ENCODE measurements at regions not wholly inside any gene's neighbourhood (a gene's known extent, or its start where the extent isn't known, plus 50 kb on each side); places are given as distances from the start of the nearest gene placed in this dataset.

DNA sequence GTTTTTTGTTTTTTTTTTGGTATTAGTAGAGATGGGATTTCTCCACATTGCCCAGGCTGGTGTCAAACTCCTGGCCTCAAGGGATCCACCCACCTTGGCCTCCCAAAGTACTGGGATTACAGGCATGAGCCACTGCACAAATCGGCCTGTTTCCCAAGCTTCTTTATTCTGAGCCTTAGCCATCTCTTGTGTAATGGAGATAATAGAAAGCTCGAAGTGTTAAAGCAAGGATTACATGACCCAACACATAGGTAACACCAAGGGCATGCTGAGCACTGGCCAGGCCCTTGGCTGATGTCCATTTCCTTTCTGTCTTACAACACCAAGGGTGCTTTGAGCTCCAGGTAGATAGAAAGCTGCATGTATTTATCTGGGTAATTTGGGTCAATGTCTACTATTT lies 187.8 kb upstream of the MEX3C start:
- TF ChIP-seq CTCF (IDR thresholded peaks at IDR 0.05): no peak
- no peak for TF ChIP-seq JUN (CRISPR knock-in tag; IDR thresholded peaks at IDR 0.05)
- no peak for TF ChIP-seq TEAD1 (CRISPR knock-in tag; IDR thresholded peaks at IDR 0.05)
- TF ChIP-seq NR2C2 (CRISPR knock-in tag; IDR thresholded peaks at IDR 0.05): no peak
